Activated naive CD4-positive, alpha-beta T cell treated with anti-CD3 and anti-CD28 coated beads, Interleukin-2, amount 10 ng/mL, durations not matched to agents 7 days and 5 days (primary cell): ENCODE measurements at regions not wholly inside any gene's neighbourhood (a gene's known extent, or its start where the extent isn't known, plus 50 kb on each side); places are given as distances from the start of the nearest gene placed in this dataset.
A peak's percentile ranks its signal among the peaks of the same experiment; 100 is the strongest.
"Not testable (repeated sequence)": the region's sequence is repeated elsewhere in the genome, so short reads cannot be mapped to it uniquely, and the experiment has no call there.

Experiments used
- CTCF ChIA-PET: fragments of 350-600 bp; sonication (Branson Sonifier 250); formaldehyde crosslinking; loops from one replicate; lab custom pipeline; 2021; ENCODE audit warnings: antibody characterized with exemption; lab: Charles Lee
- DNase-seq: peaks from one replicate; pipeline ENCODE4 v3.0.0-alpha.2; 2020
- H3K27ac Mint-ChIP-seq: one replicate; pipeline ENCODE4 v1.8.0; 2021; ENCODE audit warnings: mild to moderate bottlenecking, moderate library complexity, mixed read lengths
- H3K27me3 Mint-ChIP-seq: one replicate; pipeline ENCODE4 v1.8.0; 2021; ENCODE audit warnings: mild to moderate bottlenecking, mixed read lengths
- H3K36me3 Mint-ChIP-seq: one replicate; pipeline ENCODE4 v1.8.0; 2021; ENCODE audit warnings: mixed read lengths
- H3K4me1 Mint-ChIP-seq: one replicate; pipeline ENCODE4 v1.8.0; 2021; ENCODE audit warnings: mixed read lengths
- H3K4me3 Mint-ChIP-seq: one replicate; pipeline ENCODE4 v1.8.0; 2021; ENCODE audit warnings: mild to moderate bottlenecking, moderate library complexity, mixed read lengths
- H3K9me3 Mint-ChIP-seq: one replicate; pipeline ENCODE4 v1.8.0; 2021; ENCODE audit warnings: mixed read lengths

DNA sequence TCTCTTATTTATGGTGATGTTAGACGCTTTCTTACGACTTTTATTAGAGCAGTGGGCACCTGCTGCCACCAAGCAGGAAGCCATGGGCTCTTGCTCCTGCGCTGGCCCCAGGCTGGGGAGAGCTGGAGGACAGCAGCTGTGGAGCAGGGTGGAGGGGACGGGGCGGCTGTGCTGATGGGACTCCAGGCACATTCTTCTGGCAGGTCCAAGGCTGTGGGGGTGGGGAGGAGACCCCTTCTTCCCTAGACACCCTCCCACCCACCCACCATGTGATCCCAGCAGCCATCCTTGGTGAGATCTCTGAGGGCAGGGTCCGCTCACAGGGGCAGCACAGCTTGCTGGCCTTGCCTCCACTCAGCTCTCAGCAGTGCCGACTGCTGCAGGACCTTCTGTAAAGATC, 192.6 kb upstream of the IRX4 start:
- Mint-ChIP-seq H3K27ac (no peak overlapping the region), H3K9me3 (no peaks in the 10 kb centered on the region), H3K4me1 (no peaks in the 10 kb centered on the region), H3K36me3 (no peaks in the 10 kb centered on the region), H3K27me3 (no peaks in the 10 kb centered on the region), H3K4me3 (no peak overlapping the region)
- CTCF ChIA-PET, result no interaction called here
- DNase-seq, result no peak

DNA sequence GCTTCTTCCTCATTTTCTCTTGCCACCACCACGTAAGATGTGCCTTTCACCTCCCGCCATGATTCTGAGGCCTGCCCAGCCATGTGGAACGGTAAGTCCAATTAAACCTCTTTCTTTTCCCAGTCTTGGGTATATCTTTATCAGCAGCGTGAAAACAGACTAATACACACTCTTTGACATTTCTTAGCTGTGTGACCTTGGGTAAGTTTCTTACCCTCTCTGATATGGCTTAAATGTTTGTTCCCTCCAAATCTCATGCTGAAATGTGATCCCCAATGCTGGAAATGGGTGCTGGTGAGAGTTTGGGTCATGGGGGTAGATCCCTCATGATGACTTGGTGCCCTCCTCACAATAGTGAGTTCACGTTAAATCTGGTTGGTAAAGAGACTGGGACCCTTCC, 188.8 kb upstream of the IRX4 start:
- no peaks in the 10 kb centered on the region for H3K4me1 Mint-ChIP-seq
- H3K36me3 Mint-ChIP-seq, result no peaks in the 10 kb centered on the region
- no peaks in the 10 kb centered on the region for H3K9me3 Mint-ChIP-seq
- no peak overlapping the region for H3K27ac Mint-ChIP-seq
- no peak for DNase-seq
- peaks cover 7% of the 10 kb centered on the region for H3K27me3 Mint-ChIP-seq
- CTCF ChIA-PET, result no interaction called here
- no peak overlapping the region for H3K4me3 Mint-ChIP-seq

DNA sequence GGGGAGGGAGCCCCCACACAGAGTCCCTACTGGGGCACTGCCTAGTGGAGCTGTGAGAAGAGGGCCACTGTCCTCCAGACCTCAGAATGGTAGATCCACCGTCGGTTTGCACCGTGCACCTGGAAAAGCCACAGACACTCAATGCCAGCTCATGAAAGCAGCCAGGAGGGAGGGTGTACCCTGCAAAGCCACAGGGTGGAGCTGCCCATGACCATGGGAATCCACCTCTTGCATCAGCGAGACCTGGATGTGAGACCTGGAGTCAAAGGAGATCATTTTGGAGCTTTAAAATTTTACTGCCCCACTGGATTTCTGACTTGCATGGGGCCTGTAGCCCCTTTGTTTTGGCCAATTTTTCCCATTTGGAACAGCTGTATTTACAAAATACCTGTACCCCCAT, 188.1 kb upstream of the IRX4 start:
- H3K9me3 Mint-ChIP-seq, CTCF ChIA-PET, H3K27ac Mint-ChIP-seq, DNase-seq, H3K4me3 Mint-ChIP-seq, H3K36me3 Mint-ChIP-seq, H3K27me3 Mint-ChIP-seq, H3K4me1 Mint-ChIP-seq: not testable (repeated sequence)

DNA sequence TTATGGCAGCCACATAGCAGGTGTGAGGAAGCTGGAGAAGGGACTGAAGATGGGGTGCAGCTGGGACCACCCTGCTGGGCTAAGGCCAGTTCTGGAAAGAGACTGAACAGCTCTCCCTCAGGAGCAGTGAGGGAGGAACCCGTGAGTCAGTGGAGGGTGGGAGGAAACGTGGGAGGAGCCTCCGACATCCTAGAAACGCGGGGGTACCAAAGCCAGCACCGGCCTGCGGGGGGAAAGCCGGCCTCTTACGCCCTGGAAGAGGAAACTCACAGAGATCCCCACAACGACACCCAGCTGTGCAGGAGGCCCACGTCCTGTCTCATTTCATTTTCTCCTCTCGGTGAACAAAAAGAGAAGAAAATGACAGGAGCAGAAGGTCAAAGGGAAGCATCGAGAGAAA, 185.8 kb upstream of the IRX4 start:
- Mint-ChIP-seq H3K9me3 (no peaks in the 10 kb centered on the region), H3K4me1 (no peaks in the 10 kb centered on the region)
- CTCF ChIA-PET, result no interaction called here

DNA sequence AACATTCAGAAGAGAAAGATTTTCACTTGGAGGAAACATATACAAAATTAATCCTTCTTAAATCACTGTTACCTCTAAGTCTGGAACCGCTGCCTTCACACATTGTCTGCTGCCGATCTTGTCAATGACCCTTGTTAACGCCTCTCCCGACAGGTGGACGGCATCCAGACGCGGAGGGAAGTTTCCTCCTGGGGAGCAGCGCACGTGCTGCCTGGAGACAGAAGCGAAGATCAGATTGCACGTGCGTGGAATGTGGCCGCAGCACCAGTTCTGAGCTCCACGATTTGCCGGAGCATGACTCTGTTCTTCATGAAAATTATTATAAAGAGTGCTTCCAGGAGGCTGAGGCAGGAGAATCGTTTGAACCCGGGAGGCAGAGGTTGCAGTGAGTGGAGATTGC, 183.6 kb upstream of the IRX4 start:
- H3K27me3 Mint-ChIP-seq, result peaks cover 7% of the 10 kb centered on the region
- H3K4me1 Mint-ChIP-seq, result no peaks in the 10 kb centered on the region
- no peak overlapping the region for H3K27ac Mint-ChIP-seq

More for the DNA sequence above, 185.8 kb upstream of the IRX4 start:
- no peak overlapping the region for H3K27ac Mint-ChIP-seq
- H3K36me3 Mint-ChIP-seq, result no peaks in the 10 kb centered on the region
- no peak overlapping the region for H3K4me3 Mint-ChIP-seq
- peaks cover 7% of the 10 kb centered on the region for H3K27me3 Mint-ChIP-seq
- DNase-seq, result no peak

DNA sequence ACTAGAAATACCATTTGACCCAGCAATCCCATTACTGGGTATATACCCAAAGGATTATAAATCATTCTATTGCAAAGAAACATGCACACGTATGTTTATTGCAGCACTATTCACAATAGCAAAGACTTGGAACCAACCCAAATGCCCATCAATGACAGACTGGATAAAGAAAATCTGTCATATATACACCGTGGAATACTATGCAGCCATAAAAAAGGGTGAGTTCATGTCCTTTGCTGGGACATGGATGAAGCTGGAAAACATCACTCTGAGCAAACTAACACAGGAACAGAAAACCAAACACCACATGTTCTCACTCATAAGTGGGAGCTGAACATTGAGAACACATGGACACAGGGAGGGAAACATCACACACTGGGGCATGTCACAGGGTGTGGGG, 180.7 kb upstream of the IRX4 start:
- H3K36me3 Mint-ChIP-seq, H3K27ac Mint-ChIP-seq, H3K4me3 Mint-ChIP-seq, H3K9me3 Mint-ChIP-seq, H3K4me1 Mint-ChIP-seq, DNase-seq, CTCF ChIA-PET: not testable (repeated sequence)
- peaks cover 14% of the 10 kb centered on the region for H3K27me3 Mint-ChIP-seq

More for the DNA sequence above, 183.6 kb upstream of the IRX4 start:
- H3K36me3 Mint-ChIP-seq, result no peaks in the 10 kb centered on the region
- no peak overlapping the region for H3K4me3 Mint-ChIP-seq
- H3K9me3 Mint-ChIP-seq, result no peaks in the 10 kb centered on the region
- no peak for DNase-seq
- CTCF ChIA-PET, result no interaction called here

DNA sequence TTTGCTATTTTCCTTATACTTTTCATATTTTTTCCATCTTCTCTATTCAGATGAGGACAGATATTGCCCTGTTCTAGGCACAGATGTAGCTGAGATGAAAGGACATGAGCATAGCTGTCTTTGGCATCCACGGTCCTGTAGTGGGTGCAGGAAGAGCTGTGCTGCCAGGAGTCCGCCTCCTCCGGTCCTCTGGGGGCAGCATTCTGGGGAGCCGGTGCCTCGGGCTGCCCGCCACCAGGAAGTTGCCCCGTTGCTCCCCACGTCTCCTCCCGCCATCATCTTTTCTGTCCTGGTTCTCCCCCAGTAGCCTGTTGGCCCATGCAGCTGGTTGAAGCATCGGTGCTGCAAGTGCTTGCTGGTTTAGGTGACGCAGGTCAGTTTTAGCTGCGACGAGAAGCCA, 170.0 kb upstream of the IRX4 start:
- no peak overlapping the region for H3K27ac Mint-ChIP-seq

DNA sequence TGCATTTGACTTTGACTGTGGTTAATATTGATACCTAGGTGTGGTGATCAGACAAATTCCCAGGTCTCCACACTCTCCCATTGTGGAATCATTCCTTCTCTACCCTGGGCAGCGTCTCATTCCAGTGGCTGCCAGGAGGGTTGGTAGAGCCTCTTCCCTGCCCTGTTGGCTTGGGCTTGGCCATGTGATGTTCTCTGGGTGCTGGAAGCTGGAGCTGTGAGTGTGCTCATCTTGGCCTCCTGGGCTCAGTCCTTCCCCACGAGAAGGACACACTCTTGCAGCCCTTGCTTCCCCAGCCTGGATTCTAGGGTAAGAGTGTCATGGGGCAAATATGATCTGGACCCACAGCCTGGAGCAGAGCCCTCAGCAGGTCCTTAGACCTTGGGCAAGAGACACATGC, 167.2 kb upstream of the IRX4 start:
- CTCF ChIA-PET, result no interaction called here
- DNase-seq, result no peak
- Mint-ChIP-seq H3K27ac (no peak overlapping the region), H3K4me1 (no peaks in the 10 kb centered on the region), H3K36me3 (no peaks in the 10 kb centered on the region), H3K9me3 (no peaks in the 10 kb centered on the region), H3K27me3 (peaks cover 12% of the 10 kb centered on the region), H3K4me3 (no peak overlapping the region)

More for the DNA sequence above, 170.0 kb upstream of the IRX4 start:
- no peak overlapping the region for H3K4me3 Mint-ChIP-seq
- H3K27me3 Mint-ChIP-seq, result peaks cover 7% of the 10 kb centered on the region
- no peak for DNase-seq
- no peaks in the 10 kb centered on the region for H3K36me3 Mint-ChIP-seq
- CTCF ChIA-PET, result no interaction called here
- no peaks in the 10 kb centered on the region for H3K4me1 Mint-ChIP-seq
- no peaks in the 10 kb centered on the region for H3K9me3 Mint-ChIP-seq

DNA sequence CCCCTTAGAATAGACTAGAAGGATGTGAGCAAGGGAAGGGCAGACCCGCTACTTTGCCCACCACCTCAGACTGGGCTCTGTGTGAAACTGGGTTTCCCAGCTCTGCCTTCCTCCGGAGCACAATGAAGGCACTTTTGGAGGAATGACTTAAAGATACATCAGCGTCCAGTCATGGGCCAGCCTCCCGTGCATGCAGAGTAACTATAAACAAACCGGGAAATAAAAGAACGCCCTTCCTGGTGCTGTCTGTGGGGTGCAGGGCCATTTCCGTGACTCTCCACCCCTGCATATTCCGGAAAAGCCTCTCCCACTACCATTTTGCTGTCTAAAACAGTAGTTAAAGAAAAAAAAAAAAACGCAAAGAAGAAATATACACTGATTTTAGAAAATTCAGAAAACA, 165.9 kb upstream of the IRX4 start:
- no peaks in the 10 kb centered on the region for H3K36me3 Mint-ChIP-seq
- CTCF ChIA-PET, result no interaction called here

DNA sequence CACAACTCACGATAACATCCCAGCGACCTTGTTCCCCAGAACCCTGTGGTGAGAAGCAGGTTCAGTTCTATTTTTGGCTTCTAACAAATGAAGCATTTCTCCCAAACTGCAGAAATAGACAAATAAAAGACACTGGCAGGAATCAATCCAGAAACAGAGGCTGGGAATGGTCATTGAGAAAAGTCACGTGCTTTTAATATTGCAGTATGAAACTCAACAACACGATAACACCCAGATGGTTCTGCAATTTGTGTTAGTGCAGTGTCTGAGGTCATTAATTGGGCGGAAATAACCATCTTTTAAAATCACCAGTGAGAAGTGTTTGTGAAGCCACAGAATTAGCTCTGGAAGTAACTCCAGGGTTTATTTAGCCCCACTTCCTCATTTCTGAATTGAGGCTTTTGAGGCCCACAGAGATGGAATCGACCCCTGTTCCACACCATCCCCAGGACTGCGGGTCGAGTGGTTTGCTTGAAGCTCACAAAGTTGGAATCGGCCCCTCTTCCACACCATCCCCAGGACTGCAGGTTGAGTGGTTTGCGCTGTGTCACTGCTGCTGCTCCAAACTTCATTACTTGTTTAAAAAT, 164.7 kb upstream of the IRX4 start:
- no peak for DNase-seq
- no peak overlapping the region for H3K4me3 Mint-ChIP-seq
- CTCF ChIA-PET, result no interaction called here
- H3K4me1 Mint-ChIP-seq, result no peaks in the 10 kb centered on the region
- H3K36me3 Mint-ChIP-seq, result no peaks in the 10 kb centered on the region
- no peaks in the 10 kb centered on the region for H3K9me3 Mint-ChIP-seq
- peaks cover 17% of the 10 kb centered on the region for H3K27me3 Mint-ChIP-seq
- no peak overlapping the region for H3K27ac Mint-ChIP-seq

More for the DNA sequence above, 165.9 kb upstream of the IRX4 start:
- H3K27ac Mint-ChIP-seq, result no peak overlapping the region
- H3K9me3 Mint-ChIP-seq, result no peaks in the 10 kb centered on the region
- H3K4me1 Mint-ChIP-seq, result no peaks in the 10 kb centered on the region
- H3K27me3 Mint-ChIP-seq, result peaks cover 17% of the 10 kb centered on the region
- H3K4me3 Mint-ChIP-seq, result no peak overlapping the region
- no peak for DNase-seq

DNA sequence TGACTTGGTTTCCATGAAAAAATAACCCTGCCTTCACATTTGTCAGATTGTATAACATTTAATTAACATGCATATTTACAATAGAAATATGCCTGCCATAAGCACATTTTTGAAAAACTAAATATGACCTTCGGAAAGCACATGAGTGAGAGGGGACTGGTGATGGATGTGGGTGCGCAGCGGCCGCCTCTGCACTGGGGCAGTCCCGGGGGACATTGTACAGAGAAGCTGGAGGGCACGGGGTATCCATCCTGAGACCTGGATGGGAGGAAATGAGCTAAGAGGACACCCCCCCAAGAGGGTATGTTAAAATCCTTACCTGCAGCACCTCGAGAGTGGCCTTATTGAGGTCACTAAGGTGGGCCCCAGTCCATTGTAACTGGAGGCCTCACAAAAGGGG, 161.3 kb upstream of the IRX4 start:
- Mint-ChIP-seq H3K9me3 (no peaks in the 10 kb centered on the region), H3K27ac (no peak overlapping the region), H3K4me1 (no peaks in the 10 kb centered on the region), H3K27me3 (peaks cover 17% of the 10 kb centered on the region), H3K36me3 (no peaks in the 10 kb centered on the region), H3K4me3 (no peak overlapping the region)
- no peak for DNase-seq
- CTCF ChIA-PET, result no interaction called here

DNA sequence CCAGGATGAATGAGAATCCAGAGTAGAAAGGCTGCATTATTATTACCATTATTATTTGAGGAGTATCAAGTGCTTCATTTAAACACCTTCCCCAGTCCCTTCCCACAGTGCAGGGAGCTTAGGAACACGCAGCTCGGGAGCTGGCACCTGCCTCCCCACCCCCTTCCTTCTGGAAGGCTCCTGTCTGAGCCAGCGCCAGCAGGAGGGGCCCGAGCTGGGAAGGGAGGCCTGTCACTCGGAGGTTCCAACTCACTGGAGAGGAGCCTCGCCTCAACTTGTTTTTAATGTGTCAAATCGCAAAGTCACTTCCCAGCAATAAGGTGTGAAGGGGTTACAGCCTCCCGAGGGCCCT, 156.4 kb upstream of the IRX4 start:
- CTCF ChIA-PET, result interaction anchor here (0.9 kb wide), 1 partner anchor 275 kb away, joined by 4 read pairs; no protein-coding TSS in a partner anchor
- peak overlapping the region; percentile 38 for H3K4me3 Mint-ChIP-seq

DNA sequence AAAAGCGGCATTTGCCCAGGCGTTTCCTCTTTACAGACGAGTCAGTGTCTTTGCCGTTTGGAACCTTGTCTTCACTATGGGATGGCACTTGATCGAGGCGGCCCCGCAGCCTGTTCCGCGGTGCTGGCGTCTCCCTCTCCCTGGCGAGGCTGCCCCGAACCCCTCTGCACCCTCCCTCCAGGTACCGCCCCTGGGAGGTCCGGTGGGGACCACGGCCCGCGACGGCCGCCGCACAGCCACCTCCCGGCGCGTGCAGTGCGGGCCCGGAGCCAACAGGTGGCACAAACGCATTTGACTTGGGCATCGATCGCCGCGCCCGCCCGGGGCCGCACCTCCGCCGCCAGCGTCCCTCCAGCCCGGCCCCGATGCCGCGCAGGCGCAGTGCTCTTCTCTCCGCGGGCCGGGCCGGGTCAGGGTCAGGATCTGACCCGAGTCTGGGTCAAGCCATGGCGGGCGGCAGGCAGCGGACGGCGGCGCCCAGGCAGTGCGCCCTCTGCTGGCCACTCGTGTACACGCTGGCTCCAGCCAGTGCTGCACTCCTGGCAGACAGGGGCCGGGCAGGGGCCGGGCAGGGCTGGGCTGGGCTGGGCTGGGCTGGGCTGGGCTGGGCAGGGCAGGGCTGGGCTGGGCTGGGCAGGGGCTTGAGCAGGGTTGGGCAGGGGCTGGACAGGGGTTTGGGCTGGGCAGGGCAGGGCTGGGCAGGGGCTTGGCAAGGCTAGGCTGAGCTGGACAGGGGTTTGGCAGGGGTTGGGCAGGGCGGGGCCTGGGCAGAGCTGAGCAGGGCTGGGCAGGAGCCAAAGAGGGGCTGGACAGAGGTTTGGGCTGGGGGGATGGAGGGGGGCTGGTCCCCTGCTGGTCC, 155.8 kb upstream of the IRX4 start:
- CTCF ChIA-PET, result interaction anchor here (0.9 kb wide), 1 partner anchor 275 kb away, joined by 4 read pairs; no protein-coding TSS in a partner anchor
- peak; percentile 69 for DNase-seq
- H3K9me3 Mint-ChIP-seq, result no peaks in the 10 kb centered on the region
- peak overlapping the region; percentile 53 for H3K4me3 Mint-ChIP-seq
- no peak overlapping the region for H3K27ac Mint-ChIP-seq
- H3K4me1 Mint-ChIP-seq, result no peaks in the 10 kb centered on the region
- no peaks in the 10 kb centered on the region for H3K36me3 Mint-ChIP-seq
- H3K27me3 Mint-ChIP-seq, result peaks cover 27% of the 10 kb centered on the region

More for the DNA sequence above, 156.4 kb upstream of the IRX4 start:
- no peaks in the 10 kb centered on the region for H3K36me3 Mint-ChIP-seq
- H3K4me1 Mint-ChIP-seq, result no peaks in the 10 kb centered on the region
- DNase-seq, result no peak
- H3K27me3 Mint-ChIP-seq, result peaks cover 28% of the 10 kb centered on the region
- no peak overlapping the region for H3K27ac Mint-ChIP-seq
- no peaks in the 10 kb centered on the region for H3K9me3 Mint-ChIP-seq

DNA sequence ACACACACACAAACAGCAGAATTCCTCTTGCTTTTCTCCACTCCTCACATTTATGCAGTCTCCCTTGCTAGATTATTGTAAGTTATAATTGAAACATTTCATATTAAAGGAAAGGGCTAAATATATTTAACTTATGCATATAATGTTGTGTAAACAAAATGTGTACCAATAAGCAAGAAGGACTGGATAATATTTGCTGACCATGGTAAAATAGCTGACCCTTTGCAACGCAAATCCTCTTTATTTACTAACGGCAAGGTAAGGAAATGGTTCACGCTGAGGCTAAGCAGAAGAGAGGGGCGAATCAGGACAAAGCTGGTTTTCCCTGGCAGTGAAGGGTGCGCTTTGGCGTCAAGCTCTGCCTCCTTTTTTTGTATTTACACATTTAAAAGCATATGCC, 154.2 kb upstream of the IRX4 start:
- H3K27ac Mint-ChIP-seq, result no peak overlapping the region
- no peaks in the 10 kb centered on the region for H3K36me3 Mint-ChIP-seq
- CTCF ChIA-PET, result interaction anchor here (0.7 kb wide), 1 partner anchor 369 kb away, joined by 4 read pairs; no protein-coding TSS in a partner anchor
- no peaks in the 10 kb centered on the region for H3K4me1 Mint-ChIP-seq
- H3K4me3 Mint-ChIP-seq, result no peak overlapping the region
- DNase-seq, result no peak
- H3K27me3 Mint-ChIP-seq, result peaks cover 37% of the 10 kb centered on the region
- H3K9me3 Mint-ChIP-seq, result no peaks in the 10 kb centered on the region

DNA sequence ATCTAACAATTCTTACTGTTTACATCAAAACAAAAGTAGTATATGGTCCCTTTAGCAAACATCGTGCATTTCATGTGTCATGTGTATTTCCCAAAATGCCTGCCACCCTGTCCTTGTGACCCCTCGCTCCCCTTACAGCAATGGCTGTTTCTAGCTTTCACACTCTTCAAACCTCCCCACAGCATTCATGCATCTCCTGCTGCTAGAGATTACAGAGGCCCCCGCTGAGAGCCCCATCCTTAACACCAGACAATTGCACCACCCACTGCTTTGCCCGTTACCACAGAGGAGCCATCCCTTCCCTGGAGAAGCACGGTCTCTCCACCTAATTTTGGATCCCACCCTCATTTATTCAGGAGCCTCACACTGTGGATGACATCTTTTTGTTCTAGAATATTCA, 149.7 kb upstream of the IRX4 start:
- CTCF ChIA-PET, result no interaction called here
- Mint-ChIP-seq H3K4me3 (no peak overlapping the region), H3K4me1 (no peaks in the 10 kb centered on the region), H3K36me3 (no peaks in the 10 kb centered on the region), H3K27me3 (peaks cover 45% of the 10 kb centered on the region), H3K9me3 (no peaks in the 10 kb centered on the region), H3K27ac (no peak overlapping the region)
- no peak for DNase-seq
